ENCODE measurements at regions not wholly inside any gene's neighbourhood (a gene's known extent, or its start where the extent isn't known, plus 50 kb on each side); places are given as distances from the start of the nearest gene placed in this dataset.

DNA sequence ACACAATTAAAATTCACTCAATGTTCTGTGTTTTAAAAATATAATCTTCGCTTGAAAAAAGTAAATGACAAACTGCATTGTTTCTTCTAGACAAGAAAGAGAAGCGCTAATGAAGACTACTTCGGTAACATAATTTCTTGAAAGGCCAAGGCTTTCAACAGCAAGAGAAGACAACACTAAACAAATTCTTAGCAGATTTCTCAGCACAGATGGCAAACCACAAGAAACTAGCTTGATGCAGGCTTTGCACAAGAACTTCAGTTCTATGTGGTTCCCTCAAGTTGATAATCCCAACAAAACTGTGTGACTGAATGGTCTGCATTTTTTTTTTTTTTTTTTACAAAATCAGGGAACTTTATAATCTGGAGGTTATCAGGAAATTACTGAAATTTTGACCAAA is 447.4 kb upstream of the NRSN1 start:
- H3K36me3 ChIP-seq (ENCODE audit: control insufficient read depth in 2 of 2, extremely low read depth in 1 of 2, insufficient read depth in 2 of 2, low read length in 2 of 2): no peaks in the 10 kb centered on the region
- H3K79me2 ChIP-seq (ENCODE audit: control insufficient read depth, insufficient read depth, low read length): no peaks in the 10 kb centered on the region
- H3K27ac ChIP-seq (ENCODE audit: insufficient read depth, low read depth, low read length): no peak overlapping the region
- H3K4me2 ChIP-seq (ENCODE audit: insufficient read depth, low read length): no peak overlapping the region
- no peak overlapping the region for H3K4me3 ChIP-seq (replicated peaks in 1 of 3; ENCODE audit: insufficient read depth in 1 of 3, low read depth in 1 of 3, low read length in 3 of 3)
- no TSS peak for BruUV-seq (replicated peaks)
- no peak overlapping the region for H2AFZ ChIP-seq (ENCODE audit: low read depth, low read length)
- DNase-seq (ENCODE audit: low read depth, low spot score) (no peak), FAIRE-seq (no peak)
- H3K4me1 ChIP-seq (ENCODE audit: control insufficient read depth, extremely low read depth, insufficient read depth, low read length): no peaks in the 10 kb centered on the region
- no peak overlapping the region for H3K9ac ChIP-seq (replicated peaks; ENCODE audit: extremely low read depth, insufficient read depth, low read length)
- H3K27me3 ChIP-seq (ENCODE audit: control insufficient read depth in 2 of 2, insufficient read depth in 2 of 2, low read length in 2 of 2): no peaks in the 10 kb centered on the region
- dilution Hi-C loops (cut with MboI; ENCODE audit: extremely low pct_ligation_motif_present, low sequenced_read_pairs) (no loop called here), intact Hi-C loops (cut with micrococcal nuclease) (no loop called here)
- no peak for TF ChIP-seq JUN (IDR thresholded peaks at IDR 0.05; ENCODE audit: borderline replicate concordance, insufficient read depth, insufficient read length, low read depth)
- ChIA-PET CTCF (no interaction called here), POLR2A (no interaction called here)
- no peaks in the 10 kb centered on the region for H3K9me1 ChIP-seq (replicated peaks; ENCODE audit: control insufficient read depth, extremely low read depth, insufficient read depth, low read length)
- H3K9me3 ChIP-seq (replicated peaks; ENCODE audit: control insufficient read depth, insufficient read depth, low read length): no peaks in the 10 kb centered on the region
- H4K20me1 ChIP-seq (replicated peaks; ENCODE audit: control insufficient read depth, extremely low read depth, insufficient read depth, low read length): no peaks in the 10 kb centered on the region

DNA sequence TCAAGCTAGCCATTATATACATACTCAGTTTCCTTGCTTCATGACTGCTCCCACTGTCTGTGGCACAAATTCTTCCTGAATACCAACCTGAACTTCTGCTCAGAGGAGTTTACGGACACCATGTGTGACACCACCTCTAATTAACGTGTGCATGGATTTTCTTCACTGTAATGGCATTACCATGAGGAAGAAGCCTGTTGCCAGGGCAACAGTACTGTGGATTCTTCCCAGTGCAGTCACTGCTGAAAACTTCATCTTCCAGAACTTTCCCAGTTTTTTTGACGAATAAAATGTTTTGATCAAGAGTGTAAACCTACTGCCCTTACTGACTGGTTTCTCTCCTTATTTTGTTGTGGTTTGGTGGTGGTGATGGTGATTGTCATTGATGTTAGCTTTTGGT is 444.3 kb upstream of the NRSN1 start:
- H3K4me2 ChIP-seq (ENCODE audit: insufficient read depth, low read length): no peak overlapping the region
- H4K20me1 ChIP-seq (replicated peaks; ENCODE audit: control insufficient read depth, extremely low read depth, insufficient read depth, low read length): no peaks in the 10 kb centered on the region
- no peak overlapping the region for H2AFZ ChIP-seq (ENCODE audit: low read depth, low read length)
- POLR2A ChIA-PET: no interaction called here
- dilution Hi-C loops (cut with MboI; ENCODE audit: extremely low pct_ligation_motif_present, low sequenced_read_pairs): no loop called here
- no peaks in the 10 kb centered on the region for H3K9me3 ChIP-seq (replicated peaks; ENCODE audit: control insufficient read depth, insufficient read depth, low read length)
- H3K9me1 ChIP-seq (replicated peaks; ENCODE audit: control insufficient read depth, extremely low read depth, insufficient read depth, low read length): no peaks in the 10 kb centered on the region
- intact Hi-C loops (cut with micrococcal nuclease): no loop called here
- H3K4me3 ChIP-seq (replicated peaks in 1 of 3; ENCODE audit: insufficient read depth in 1 of 3, low read depth in 1 of 3, low read length in 3 of 3): no peak overlapping the region
- DNase-seq (ENCODE audit: low read depth, low spot score) (no peak), FAIRE-seq (no peak)
- no TSS peak for BruUV-seq (replicated peaks)
- CTCF ChIA-PET: no interaction called here
- no peaks in the 10 kb centered on the region for H3K27me3 ChIP-seq (ENCODE audit: control insufficient read depth in 2 of 2, insufficient read depth in 2 of 2, low read length in 2 of 2)
- no peak overlapping the region for H3K27ac ChIP-seq (ENCODE audit: insufficient read depth, low read depth, low read length)
- H3K9ac ChIP-seq (replicated peaks; ENCODE audit: extremely low read depth, insufficient read depth, low read length): no peak overlapping the region
- TF ChIP-seq JUN (IDR thresholded peaks at IDR 0.05; ENCODE audit: borderline replicate concordance, insufficient read depth, insufficient read length, low read depth) (no peak), GATA2 (IDR thresholded peaks at IDR 0.05; ENCODE audit: insufficient read depth, insufficient read length, low read depth, low read length) (no peak), FOS (IDR thresholded peaks at IDR 0.05; ENCODE audit: borderline replicate concordance, insufficient read depth, low read length) (no peak), POLR2A (IDR thresholded peaks at IDR 0.05; ENCODE audit: low read depth, low read length) (no peak), MYC (IDR thresholded peaks at IDR 0.05; ENCODE audit: low read depth, low read length) (no peak), POLR2AphosphoS5 (IDR thresholded peaks at IDR 0.05; ENCODE audit: insufficient read depth, low read depth, low read length) (no peak), EZH2 (IDR thresholded peaks at IDR 0.05; ENCODE audit: borderline replicate concordance, low read depth, low read length, severe bottlenecking) (no peak)
- TF ChIP-seq, protein P1, sequence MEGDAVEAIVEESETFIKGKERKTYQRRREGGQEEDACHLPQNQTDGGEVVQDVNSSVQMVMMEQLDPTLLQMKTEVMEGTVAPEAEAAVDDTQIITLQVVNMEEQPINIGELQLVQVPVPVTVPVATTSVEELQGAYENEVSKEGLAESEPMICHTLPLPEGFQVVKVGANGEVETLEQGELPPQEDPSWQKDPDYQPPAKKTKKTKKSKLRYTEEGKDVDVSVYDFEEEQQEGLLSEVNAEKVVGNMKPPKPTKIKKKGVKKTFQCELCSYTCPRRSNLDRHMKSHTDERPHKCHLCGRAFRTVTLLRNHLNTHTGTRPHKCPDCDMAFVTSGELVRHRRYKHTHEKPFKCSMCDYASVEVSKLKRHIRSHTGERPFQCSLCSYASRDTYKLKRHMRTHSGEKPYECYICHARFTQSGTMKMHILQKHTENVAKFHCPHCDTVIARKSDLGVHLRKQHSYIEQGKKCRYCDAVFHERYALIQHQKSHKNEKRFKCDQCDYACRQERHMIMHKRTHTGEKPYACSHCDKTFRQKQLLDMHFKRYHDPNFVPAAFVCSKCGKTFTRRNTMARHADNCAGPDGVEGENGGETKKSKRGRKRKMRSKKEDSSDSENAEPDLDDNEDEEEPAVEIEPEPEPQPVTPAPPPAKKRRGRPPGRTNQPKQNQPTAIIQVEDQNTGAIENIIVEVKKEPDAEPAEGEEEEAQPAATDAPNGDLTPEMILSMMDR (IDR thresholded peaks at IDR 0.05; ENCODE audit: extremely low read depth in 1 of 2, insufficient read depth in 1 of 2, low read depth in 1 of 2, low read length in 2 of 2): no peak
- TF ChIP-seq, protein P2, sequence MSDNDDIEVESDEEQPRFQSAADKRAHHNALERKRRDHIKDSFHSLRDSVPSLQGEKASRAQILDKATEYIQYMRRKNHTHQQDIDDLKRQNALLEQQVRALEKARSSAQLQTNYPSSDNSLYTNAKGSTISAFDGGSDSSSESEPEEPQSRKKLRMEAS (IDR thresholded peaks at IDR 0.05; ENCODE audit: insufficient read depth, insufficient read length): no peak
- H3K4me1 ChIP-seq (ENCODE audit: control insufficient read depth, extremely low read depth, insufficient read depth, low read length): no peaks in the 10 kb centered on the region
- no peaks in the 10 kb centered on the region for H3K79me2 ChIP-seq (ENCODE audit: control insufficient read depth, insufficient read depth, low read length)
- H3K36me3 ChIP-seq (ENCODE audit: control insufficient read depth in 2 of 2, extremely low read depth in 1 of 2, insufficient read depth in 2 of 2, low read length in 2 of 2): no peaks in the 10 kb centered on the region
